ENCODE measurements at regions not wholly inside any gene's neighbourhood (a gene's known extent, or its start where the extent isn't known, plus 50 kb on each side); places are given as distances from the start of the nearest gene placed in this dataset.

DNA sequence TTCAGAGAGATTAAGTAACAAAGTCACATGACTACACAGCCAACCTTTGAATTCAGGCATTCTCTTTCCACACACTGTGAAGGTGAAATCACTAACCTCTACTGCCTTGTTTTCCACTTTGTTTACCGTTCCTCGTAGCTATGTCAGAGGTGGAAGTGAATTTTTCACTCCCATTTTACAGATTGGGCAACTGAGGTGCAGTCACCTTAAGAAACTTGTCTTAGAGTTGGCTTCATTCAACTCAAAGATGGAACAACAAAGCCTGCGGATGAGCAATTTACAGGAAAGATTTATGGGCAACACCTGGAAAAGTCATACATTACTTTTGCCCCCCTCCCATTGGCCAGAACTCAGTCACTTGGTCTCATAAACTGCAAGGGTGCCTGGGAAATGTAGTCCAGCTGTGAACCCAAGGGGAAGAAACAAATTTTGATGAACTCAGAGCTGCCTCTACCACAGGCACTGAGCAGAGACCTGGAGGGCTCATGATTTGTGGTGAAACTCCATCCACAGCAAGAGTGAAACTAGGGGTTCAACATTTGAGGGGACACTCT lies 784.6 kb upstream of the EEF2KMT start:
- TF ChIP-seq, protein P1, sequence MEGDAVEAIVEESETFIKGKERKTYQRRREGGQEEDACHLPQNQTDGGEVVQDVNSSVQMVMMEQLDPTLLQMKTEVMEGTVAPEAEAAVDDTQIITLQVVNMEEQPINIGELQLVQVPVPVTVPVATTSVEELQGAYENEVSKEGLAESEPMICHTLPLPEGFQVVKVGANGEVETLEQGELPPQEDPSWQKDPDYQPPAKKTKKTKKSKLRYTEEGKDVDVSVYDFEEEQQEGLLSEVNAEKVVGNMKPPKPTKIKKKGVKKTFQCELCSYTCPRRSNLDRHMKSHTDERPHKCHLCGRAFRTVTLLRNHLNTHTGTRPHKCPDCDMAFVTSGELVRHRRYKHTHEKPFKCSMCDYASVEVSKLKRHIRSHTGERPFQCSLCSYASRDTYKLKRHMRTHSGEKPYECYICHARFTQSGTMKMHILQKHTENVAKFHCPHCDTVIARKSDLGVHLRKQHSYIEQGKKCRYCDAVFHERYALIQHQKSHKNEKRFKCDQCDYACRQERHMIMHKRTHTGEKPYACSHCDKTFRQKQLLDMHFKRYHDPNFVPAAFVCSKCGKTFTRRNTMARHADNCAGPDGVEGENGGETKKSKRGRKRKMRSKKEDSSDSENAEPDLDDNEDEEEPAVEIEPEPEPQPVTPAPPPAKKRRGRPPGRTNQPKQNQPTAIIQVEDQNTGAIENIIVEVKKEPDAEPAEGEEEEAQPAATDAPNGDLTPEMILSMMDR (conservative IDR thresholded peaks at IDR 0.05 in 1 of 2, IDR thresholded peaks at IDR 0.05 in 1 of 2; ENCODE audit: low read depth in 1 of 2, low read length in 2 of 2): no peak
- TF ChIP-seq EZH2 (IDR thresholded peaks at IDR 0.05; ENCODE audit: low read length, missing control alignments): no peak

Measured in fibroblast of lung (primary cell).